PC-3 (cell line): ENCODE measurements at regions not wholly inside any gene's neighbourhood (a gene's known extent, or its start where the extent isn't known, plus 50 kb on each side); places are given as distances from the start of the nearest gene placed in this dataset.

Source experiments
- EZH2phosphoT487 ChIP-seq: fragments of 300-600 bp; sonication (generic); IDR thresholded peaks from 2 replicates; pipeline ENCODE4 v1.6.1; 2018; ENCODE audit warnings: mild to moderate bottlenecking, antibody characterized with exemption, low read length, borderline replicate concordance
- TF ChIP-seq, protein P1 (sequence below): fragments of 300-600 bp; sonication (generic); conservative IDR thresholded peaks from 2 replicates; pipeline ENCODE4 v1.5.1; 2017; ENCODE audit warnings: antibody characterized with exemption, low read depth, mild to moderate bottlenecking, low read length

GRCh38 chr7:17097668-17098297 is 200.7 kb upstream of the AHR start:
- TF ChIP-seq, protein P1, sequence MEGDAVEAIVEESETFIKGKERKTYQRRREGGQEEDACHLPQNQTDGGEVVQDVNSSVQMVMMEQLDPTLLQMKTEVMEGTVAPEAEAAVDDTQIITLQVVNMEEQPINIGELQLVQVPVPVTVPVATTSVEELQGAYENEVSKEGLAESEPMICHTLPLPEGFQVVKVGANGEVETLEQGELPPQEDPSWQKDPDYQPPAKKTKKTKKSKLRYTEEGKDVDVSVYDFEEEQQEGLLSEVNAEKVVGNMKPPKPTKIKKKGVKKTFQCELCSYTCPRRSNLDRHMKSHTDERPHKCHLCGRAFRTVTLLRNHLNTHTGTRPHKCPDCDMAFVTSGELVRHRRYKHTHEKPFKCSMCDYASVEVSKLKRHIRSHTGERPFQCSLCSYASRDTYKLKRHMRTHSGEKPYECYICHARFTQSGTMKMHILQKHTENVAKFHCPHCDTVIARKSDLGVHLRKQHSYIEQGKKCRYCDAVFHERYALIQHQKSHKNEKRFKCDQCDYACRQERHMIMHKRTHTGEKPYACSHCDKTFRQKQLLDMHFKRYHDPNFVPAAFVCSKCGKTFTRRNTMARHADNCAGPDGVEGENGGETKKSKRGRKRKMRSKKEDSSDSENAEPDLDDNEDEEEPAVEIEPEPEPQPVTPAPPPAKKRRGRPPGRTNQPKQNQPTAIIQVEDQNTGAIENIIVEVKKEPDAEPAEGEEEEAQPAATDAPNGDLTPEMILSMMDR, result no peak
- no peak for TF ChIP-seq EZH2phosphoT487
